ENCODE measurements at regions not wholly inside any gene's neighbourhood (a gene's known extent, or its start where the extent isn't known, plus 50 kb on each side); places are given as distances from the start of the nearest gene placed in this dataset.
"Not testable (repeated sequence)": the region's sequence is repeated elsewhere in the genome, so short reads cannot be mapped to it uniquely, and the experiment has no call there.

GRCh38 chr11:35046681-35047080 is 92.3 kb upstream of the CD44 start:
- no peak overlapping the region for H3K9ac ChIP-seq (ENCODE audit: low read length)
- no peak overlapping the region for H3K4me3 ChIP-seq (ENCODE audit: low read depth, low read length)
- no peaks in the 10 kb centered on the region for H3K36me3 ChIP-seq (ENCODE audit: control insufficient read depth, insufficient read depth, low read length)
- no peaks in the 10 kb centered on the region for H3K4me1 ChIP-seq (ENCODE audit: control insufficient read depth, insufficient read depth, low read length)
- H3K9me3 ChIP-seq (ENCODE audit: control insufficient read depth, insufficient read depth, low read depth, low read length), result peaks cover 8% of the 10 kb centered on the region
- no peaks in the 10 kb centered on the region for H3K27me3 ChIP-seq (ENCODE audit: control insufficient read depth, insufficient read depth, low read length)
- no peak overlapping the region for H3K27ac ChIP-seq (ENCODE audit: low read depth, low read length)

DNA sequence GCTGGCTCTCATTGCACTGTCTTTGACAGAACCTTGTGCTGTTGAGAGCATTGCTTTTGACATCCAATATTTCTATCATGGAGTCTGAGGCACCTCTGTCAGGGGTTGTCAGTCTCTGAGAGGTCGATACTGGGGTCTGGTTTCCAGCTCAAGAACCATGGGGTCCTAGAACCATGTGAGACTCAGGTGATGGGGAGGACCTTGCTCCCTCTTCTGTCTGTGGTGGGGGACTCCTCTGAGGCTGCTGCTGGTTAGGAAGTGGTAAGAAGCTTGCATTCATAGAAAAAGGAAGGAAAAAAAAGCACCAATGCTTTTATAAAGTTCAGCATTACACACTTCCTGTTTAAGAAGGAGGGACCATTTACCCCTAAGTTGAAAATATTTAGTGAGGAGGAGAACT is 91.8 kb upstream of the CD44 start:
- Histone ChIP-seq H3K27ac (ENCODE audit: low read depth, low read length) (no peak overlapping the region), H3K9ac (ENCODE audit: low read length) (no peak overlapping the region), H3K36me3 (ENCODE audit: control insufficient read depth, insufficient read depth, low read length) (no peaks in the 10 kb centered on the region), H3K4me3 (ENCODE audit: low read depth, low read length) (no peak overlapping the region), H3K4me1 (ENCODE audit: control insufficient read depth, insufficient read depth, low read length) (no peaks in the 10 kb centered on the region), H3K27me3 (ENCODE audit: control insufficient read depth, insufficient read depth, low read length) (no peaks in the 10 kb centered on the region), H3K9me3 (ENCODE audit: control insufficient read depth, insufficient read depth, low read depth, low read length) (peaks cover 8% of the 10 kb centered on the region)

GRCh38 chr11:35047769-35048168 is 91.2 kb upstream of the CD44 start:
- Histone ChIP-seq H3K4me3 (ENCODE audit: low read depth, low read length) (no peak overlapping the region), H3K27ac (ENCODE audit: low read depth, low read length) (no peak overlapping the region), H3K4me1 (ENCODE audit: control insufficient read depth, insufficient read depth, low read length) (no peaks in the 10 kb centered on the region)

GRCh38 chr11:35048346-35048745 is 90.6 kb upstream of the CD44 start:
- H3K4me3 ChIP-seq (ENCODE audit: low read depth, low read length); H3K27ac ChIP-seq (ENCODE audit: low read depth, low read length); H3K9me3 ChIP-seq (ENCODE audit: control insufficient read depth, insufficient read depth, low read depth, low read length); H3K9ac ChIP-seq (ENCODE audit: low read length); H3K36me3 ChIP-seq (ENCODE audit: control insufficient read depth, insufficient read depth, low read length); H3K27me3 ChIP-seq (ENCODE audit: control insufficient read depth, insufficient read depth, low read length); H3K4me1 ChIP-seq (ENCODE audit: control insufficient read depth, insufficient read depth, low read length): not testable (repeated sequence)

More at GRCh38 chr11:35047769-35048168, 91.2 kb upstream of the CD44 start:
- no peaks in the 10 kb centered on the region for H3K36me3 ChIP-seq (ENCODE audit: control insufficient read depth, insufficient read depth, low read length)
- H3K27me3 ChIP-seq (ENCODE audit: control insufficient read depth, insufficient read depth, low read length), result no peaks in the 10 kb centered on the region
- peaks cover 8% of the 10 kb centered on the region for H3K9me3 ChIP-seq (ENCODE audit: control insufficient read depth, insufficient read depth, low read depth, low read length)
- H3K9ac ChIP-seq (ENCODE audit: low read length), result no peak overlapping the region

- no peak overlapping the region for H3K4me3 ChIP-seq (ENCODE audit: low read depth, low read length)
- H3K9ac ChIP-seq (ENCODE audit: low read length), result no peak overlapping the region
- no peaks in the 10 kb centered on the region for H3K27me3 ChIP-seq (ENCODE audit: control insufficient read depth, insufficient read depth, low read length)
- no peak overlapping the region for H3K27ac ChIP-seq (ENCODE audit: low read depth, low read length)
- H3K9me3 ChIP-seq (ENCODE audit: control insufficient read depth, insufficient read depth, low read depth, low read length), result peaks cover 8% of the 10 kb centered on the region
- no peaks in the 10 kb centered on the region for H3K4me1 ChIP-seq (ENCODE audit: control insufficient read depth, insufficient read depth, low read length)
- no peaks in the 10 kb centered on the region for H3K36me3 ChIP-seq (ENCODE audit: control insufficient read depth, insufficient read depth, low read length)
These were observed 89.0 kb upstream of the CD44 start for GRCh38 chr11:35049859-35050531.

DNA sequence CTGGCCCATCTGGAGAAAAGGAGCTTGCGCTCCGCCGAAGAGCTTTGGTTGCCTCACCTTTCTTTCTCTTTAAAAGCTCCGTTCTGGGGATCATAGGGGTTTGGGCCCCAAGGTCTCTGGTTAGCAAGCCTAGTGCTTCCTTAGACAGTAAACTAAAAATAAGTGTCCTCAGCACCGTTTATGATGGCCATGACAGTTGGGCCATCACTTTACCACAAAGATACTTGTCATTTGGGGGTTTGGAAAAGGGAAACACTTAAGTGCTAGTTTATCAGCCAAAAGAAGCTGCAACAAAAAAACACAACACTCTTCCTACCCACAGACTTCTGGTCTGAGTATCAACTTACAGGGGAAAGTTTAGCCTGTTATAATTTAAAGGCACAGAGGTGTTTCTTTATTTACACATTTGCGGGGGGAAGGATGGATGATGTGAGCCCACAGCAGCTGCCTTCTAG is 88.4 kb upstream of the CD44 start:
- Histone ChIP-seq H3K4me3 (ENCODE audit: low read depth, low read length) (no peak overlapping the region), H3K36me3 (ENCODE audit: control insufficient read depth, insufficient read depth, low read length) (no peaks in the 10 kb centered on the region), H3K27me3 (ENCODE audit: control insufficient read depth, insufficient read depth, low read length) (no peaks in the 10 kb centered on the region), H3K9me3 (ENCODE audit: control insufficient read depth, insufficient read depth, low read depth, low read length) (peaks cover 8% of the 10 kb centered on the region), H3K9ac (ENCODE audit: low read length) (no peak overlapping the region), H3K4me1 (ENCODE audit: control insufficient read depth, insufficient read depth, low read length) (no peaks in the 10 kb centered on the region), H3K27ac (ENCODE audit: low read depth, low read length) (no peak overlapping the region)

GRCh38 chr11:35056391-35057093 is 82.4 kb upstream of the CD44 start:
- no peaks in the 10 kb centered on the region for H3K4me1 ChIP-seq (ENCODE audit: control insufficient read depth, insufficient read depth, low read length)
- H3K36me3 ChIP-seq (ENCODE audit: control insufficient read depth, insufficient read depth, low read length), result no peaks in the 10 kb centered on the region
- no peaks in the 10 kb centered on the region for H3K27me3 ChIP-seq (ENCODE audit: control insufficient read depth, insufficient read depth, low read length)
- no peak overlapping the region for H3K4me3 ChIP-seq (ENCODE audit: low read depth, low read length)
- peaks cover 3% of the 10 kb centered on the region; the same call in 1 of the 2 replicates for H3K9me3 ChIP-seq (ENCODE audit: control insufficient read depth, insufficient read depth, low read depth, low read length)
- no peak overlapping the region for H3K9ac ChIP-seq (ENCODE audit: low read length)
- no peak overlapping the region for H3K27ac ChIP-seq (ENCODE audit: low read depth, low read length)

DNA sequence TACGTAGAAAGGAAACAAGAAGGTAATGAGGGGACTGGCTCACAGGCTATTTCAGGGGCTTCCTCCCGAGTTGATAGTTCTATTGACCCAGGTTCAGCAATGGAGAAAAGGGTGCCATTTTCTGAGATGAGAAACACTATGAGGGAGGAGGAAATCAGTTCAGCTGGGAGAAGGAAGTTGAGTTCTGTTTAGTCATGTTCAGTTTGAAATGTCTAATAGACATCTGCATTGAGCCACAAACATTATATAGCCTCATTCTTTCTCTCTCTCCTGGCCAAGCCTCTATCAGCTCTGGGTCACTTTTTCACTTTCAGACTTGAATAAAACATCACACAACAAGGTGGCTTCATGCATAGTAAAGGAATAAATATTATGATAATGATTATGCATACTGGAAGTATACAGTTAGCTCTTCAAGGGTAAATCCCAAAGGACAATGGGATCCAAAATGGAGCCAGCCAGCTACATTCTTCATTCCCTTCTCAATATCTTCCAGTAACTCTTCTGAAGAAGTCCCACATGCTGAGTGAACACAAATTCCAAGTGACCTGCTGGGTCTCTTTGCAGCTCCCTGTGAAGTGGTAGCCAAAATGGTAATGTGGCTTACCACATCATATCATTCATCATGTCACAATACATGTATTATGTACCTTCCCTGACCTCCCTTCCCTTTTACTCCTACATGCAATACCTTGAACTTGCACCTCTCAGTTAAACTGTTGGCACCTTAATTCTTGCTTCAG is 80.9 kb upstream of the CD44 start:
- H3K36me3 ChIP-seq (ENCODE audit: control insufficient read depth, insufficient read depth, low read length), result no peaks in the 10 kb centered on the region
- no peak overlapping the region for H3K4me3 ChIP-seq (ENCODE audit: low read depth, low read length)
- H3K27ac ChIP-seq (ENCODE audit: low read depth, low read length), result no peak overlapping the region
- no peaks in the 10 kb centered on the region for H3K4me1 ChIP-seq (ENCODE audit: control insufficient read depth, insufficient read depth, low read length)
- H3K9ac ChIP-seq (ENCODE audit: low read length), result no peak overlapping the region
- no peaks in the 10 kb centered on the region for H3K27me3 ChIP-seq (ENCODE audit: control insufficient read depth, insufficient read depth, low read length)
- peaks cover 3% of the 10 kb centered on the region; the same call in 1 of the 2 replicates for H3K9me3 ChIP-seq (ENCODE audit: control insufficient read depth, insufficient read depth, low read depth, low read length)

DNA sequence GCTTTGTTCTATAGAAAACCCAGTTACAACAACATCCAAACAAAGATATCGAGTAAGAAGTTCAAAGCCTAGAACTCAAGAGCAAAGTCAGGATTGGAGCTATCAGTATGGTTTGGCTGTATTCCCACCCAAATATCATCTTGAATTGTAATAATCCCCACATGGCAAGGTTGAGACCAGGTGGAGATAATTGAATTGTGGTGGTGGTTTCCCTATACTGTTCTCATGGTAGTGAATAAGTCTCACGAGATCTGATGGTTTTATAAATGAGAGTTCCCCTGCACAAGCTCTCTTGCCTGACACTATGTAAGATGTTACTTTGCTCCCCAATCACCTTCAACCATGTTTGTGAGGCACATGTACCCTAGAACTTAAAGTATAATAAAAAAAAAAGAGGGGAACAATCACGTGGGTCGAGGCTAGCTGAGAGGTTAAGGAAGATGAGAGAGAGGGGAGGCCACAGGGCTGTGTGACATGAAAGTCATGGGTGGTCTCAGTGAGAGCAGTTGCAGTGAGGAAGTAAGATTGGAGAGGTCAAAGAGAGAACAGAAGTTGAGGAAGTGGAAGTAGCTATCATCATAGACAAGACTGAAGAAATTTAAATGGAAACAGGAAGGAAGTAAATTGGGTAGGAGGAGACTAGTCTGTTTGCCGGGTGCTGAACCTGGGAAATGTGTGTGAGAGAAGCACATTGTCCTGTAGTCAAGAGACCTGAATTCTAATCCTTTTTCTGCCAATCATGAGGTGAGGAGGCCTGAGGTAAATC is 80.1 kb upstream of the CD44 start:
- no peaks in the 10 kb centered on the region for H3K4me1 ChIP-seq (ENCODE audit: control insufficient read depth, insufficient read depth, low read length)
- no peaks in the 10 kb centered on the region for H3K27me3 ChIP-seq (ENCODE audit: control insufficient read depth, insufficient read depth, low read length)
- H3K4me3 ChIP-seq (ENCODE audit: low read depth, low read length), result no peak overlapping the region
- no peaks in the 10 kb centered on the region for H3K36me3 ChIP-seq (ENCODE audit: control insufficient read depth, insufficient read depth, low read length)
- H3K9me3 ChIP-seq (ENCODE audit: control insufficient read depth, insufficient read depth, low read depth, low read length), result peaks cover 3% of the 10 kb centered on the region; the same call in 1 of the 2 replicates
- no peak overlapping the region for H3K9ac ChIP-seq (ENCODE audit: low read length)
- H3K27ac ChIP-seq (ENCODE audit: low read depth, low read length), result no peak overlapping the region

GRCh38 chr11:35061516-35062440 is 77.2 kb upstream of the CD44 start:
- Histone ChIP-seq H3K4me1 (ENCODE audit: control insufficient read depth, insufficient read depth, low read length) (no peaks in the 10 kb centered on the region), H3K4me3 (ENCODE audit: low read depth, low read length) (no peak overlapping the region), H3K27me3 (ENCODE audit: control insufficient read depth, insufficient read depth, low read length) (no peaks in the 10 kb centered on the region), H3K9me3 (ENCODE audit: control insufficient read depth, insufficient read depth, low read depth, low read length) (no peaks in the 10 kb centered on the region), H3K9ac (ENCODE audit: low read length) (no peak overlapping the region), H3K36me3 (ENCODE audit: control insufficient read depth, insufficient read depth, low read length) (no peaks in the 10 kb centered on the region), H3K27ac (ENCODE audit: low read depth, low read length) (no peak overlapping the region)

Measured in HUES6 (cell line).